ENCODE measurements at regions not wholly inside any gene's neighbourhood (a gene's known extent, or its start where the extent isn't known, plus 50 kb on each side); places are given as distances from the start of the nearest gene placed in this dataset.

- H3K27ac ChIP-seq (ENCODE audit: low read depth) = no peak overlapping the region
- H3K4me3 ChIP-seq = no peak overlapping the region
- peaks cover 8% of the 10 kb centered on the region for H3K4me1 Mint-ChIP-seq
- no peaks in the 10 kb centered on the region for H3K79me2 ChIP-seq (replicated peaks; ENCODE audit: insufficient read depth)
- no peaks in the 10 kb centered on the region for H3F3A ChIP-seq (replicated peaks; ENCODE audit: low read depth)
- peak overlapping the region; percentile 13; the same call in 1 of the 2 replicates for H3K27ac Mint-ChIP-seq
- no peak overlapping the region for H3K4me2 ChIP-seq
- H3K9me3 Mint-ChIP-seq = no peaks in the 10 kb centered on the region
- H4K20me1 ChIP-seq (replicated peaks; ENCODE audit: insufficient read depth) = no peaks in the 10 kb centered on the region
- no peaks in the 10 kb centered on the region for H3K9me2 ChIP-seq (ENCODE audit: insufficient read depth)
- no peak for ATAC-seq
- no peaks in the 10 kb centered on the region for H3K4me1 ChIP-seq (ENCODE audit: insufficient read depth)
- no peaks in the 10 kb centered on the region for H3K36me3 Mint-ChIP-seq (ENCODE audit: low read depth)
- no peak overlapping the region for H3K4me3 Mint-ChIP-seq
- no peak for TF ChIP-seq JUNB (IDR thresholded peaks at IDR 0.05; ENCODE audit: unreplicated experiment)
- no peak for TF ChIP-seq ZNF114 (CRISPR knock-in tag; IDR thresholded peaks at IDR 0.05)
- TF ChIP-seq REST (IDR thresholded peaks at IDR 0.05; ENCODE audit: unreplicated experiment) = no peak
- no peak for TF ChIP-seq CREB1 (CRISPR knock-in tag; IDR thresholded peaks at IDR 0.05; ENCODE audit: low read depth)
- TF ChIP-seq CTCF (conservative IDR thresholded peaks at IDR 0.05; ENCODE audit: low read depth in 2 of 2) = no peak
- no peak for TF ChIP-seq ZNF462 (CRISPR knock-in tag; IDR thresholded peaks at IDR 0.05)
- TF ChIP-seq STAT1 (IDR thresholded peaks at IDR 0.05; ENCODE audit: unreplicated experiment) = no peak
- no peak for TF ChIP-seq ETS1 (IDR thresholded peaks at IDR 0.05)
- no peak for TF ChIP-seq POLR2AphosphoS5 (IDR thresholded peaks at IDR 0.05; ENCODE audit: low read depth)
- no peak for TF ChIP-seq EZH2phosphoT487 (IDR thresholded peaks at IDR 0.05; ENCODE audit: unreplicated experiment)
- no peak for TF ChIP-seq ZNF331 (CRISPR knock-in tag; IDR thresholded peaks at IDR 0.05; ENCODE audit: low read depth)
- no peak for TF ChIP-seq EZH2 (IDR thresholded peaks at IDR 0.05; ENCODE audit: low read depth, unreplicated experiment)
- TF ChIP-seq NANOG (IDR thresholded peaks at IDR 0.05; ENCODE audit: borderline replicate concordance) = no peak
- no peak for DNase-seq (ENCODE audit: low spot score)
- no peaks in the 10 kb centered on the region for H3K27me3 Mint-ChIP-seq (ENCODE audit: insufficient read depth, low read depth, poor library complexity)
- no peak overlapping the region for H2AFZ ChIP-seq
- H3K27me3 ChIP-seq (ENCODE audit: insufficient read depth) = no peaks in the 10 kb centered on the region
- no peaks in the 10 kb centered on the region for H3K36me3 ChIP-seq (ENCODE audit: insufficient read depth)
Measured at GRCh38 chr14:39664646-39665045, 232.4 kb upstream of the FBXO33 start.

Data from GM23338 (cell line).